SK-N-SH (cell line): ENCODE measurements at regions not wholly inside any gene's neighbourhood (a gene's known extent, or its start where the extent isn't known, plus 50 kb on each side); places are given as distances from the start of the nearest gene placed in this dataset.

Experiments
- EP300 ChIP-seq, 2 experiments: IDR thresholded peaks; 2 replicates each; pipeline versions ENCODE4 v1.4.0 to v1.6.1; 2012; ENCODE audit warnings: borderline replicate concordance in 1 of 2, low read depth in 1 of 2, low read length in 1 of 2
- POLR2AphosphoS5 ChIP-seq: IDR thresholded peaks from 2 replicates; pipeline ENCODE4 v1.6.1; 2012; ENCODE audit warnings: low read depth, low read length
- RFX5 ChIP-seq: IDR thresholded peaks from 2 replicates; pipeline ENCODE4 v1.6.1; 2012; ENCODE audit warnings: mild to moderate bottlenecking, improper control_type of control experiment, low read length
- RXRA ChIP-seq: IDR thresholded peaks from 2 replicates; pipeline ENCODE4 v1.4.0; 2012; ENCODE audit warnings: low read depth, mild to moderate bottlenecking, borderline replicate concordance
- TF ChIP-seq, protein P1 (sequence below): fragments of 200-600 bp; sonication (generic); IDR thresholded peaks from 2 replicates; pipeline ENCODE4 v1.6.1; 2017; ENCODE audit warnings: antibody characterized with exemption, mild to moderate bottlenecking, moderate library complexity

DNA sequence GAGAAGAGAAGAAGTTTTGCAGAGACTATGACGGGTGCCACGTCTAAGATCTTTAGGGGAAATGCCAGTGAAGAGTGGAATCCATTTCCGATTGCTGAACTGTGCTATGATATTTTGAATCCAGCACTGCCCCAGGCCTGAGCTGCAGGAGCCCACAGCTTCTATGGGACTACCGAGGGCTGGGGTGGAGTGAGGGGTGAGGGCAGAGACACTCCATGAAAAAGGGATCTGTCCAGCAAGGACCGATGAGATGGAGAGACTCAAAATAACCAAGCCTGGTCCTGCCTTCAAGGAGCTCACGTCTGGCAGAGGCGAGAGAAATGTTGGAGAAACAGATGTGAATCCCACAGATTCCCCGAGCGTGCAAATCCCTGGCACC lies 79.8 kb upstream of the MEF2A start:
- TF ChIP-seq, protein P1, sequence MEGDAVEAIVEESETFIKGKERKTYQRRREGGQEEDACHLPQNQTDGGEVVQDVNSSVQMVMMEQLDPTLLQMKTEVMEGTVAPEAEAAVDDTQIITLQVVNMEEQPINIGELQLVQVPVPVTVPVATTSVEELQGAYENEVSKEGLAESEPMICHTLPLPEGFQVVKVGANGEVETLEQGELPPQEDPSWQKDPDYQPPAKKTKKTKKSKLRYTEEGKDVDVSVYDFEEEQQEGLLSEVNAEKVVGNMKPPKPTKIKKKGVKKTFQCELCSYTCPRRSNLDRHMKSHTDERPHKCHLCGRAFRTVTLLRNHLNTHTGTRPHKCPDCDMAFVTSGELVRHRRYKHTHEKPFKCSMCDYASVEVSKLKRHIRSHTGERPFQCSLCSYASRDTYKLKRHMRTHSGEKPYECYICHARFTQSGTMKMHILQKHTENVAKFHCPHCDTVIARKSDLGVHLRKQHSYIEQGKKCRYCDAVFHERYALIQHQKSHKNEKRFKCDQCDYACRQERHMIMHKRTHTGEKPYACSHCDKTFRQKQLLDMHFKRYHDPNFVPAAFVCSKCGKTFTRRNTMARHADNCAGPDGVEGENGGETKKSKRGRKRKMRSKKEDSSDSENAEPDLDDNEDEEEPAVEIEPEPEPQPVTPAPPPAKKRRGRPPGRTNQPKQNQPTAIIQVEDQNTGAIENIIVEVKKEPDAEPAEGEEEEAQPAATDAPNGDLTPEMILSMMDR = no peak
- TF ChIP-seq EP300 (IDR thresholded peaks at IDR 0.05; ENCODE audit: borderline replicate concordance in 1 of 2, low read depth in 1 of 2, low read length in 1 of 2) (no peak), RXRA (no peak), POLR2AphosphoS5 (no peak), RFX5 (no peak)
